ENCODE measurements at regions not wholly inside any gene's neighbourhood (a gene's known extent, or its start where the extent isn't known, plus 50 kb on each side); places are given as distances from the start of the nearest gene placed in this dataset.
"Not testable (repeated sequence)": the region's sequence is repeated elsewhere in the genome, so short reads cannot be mapped to it uniquely, and the experiment has no call there.

DNA sequence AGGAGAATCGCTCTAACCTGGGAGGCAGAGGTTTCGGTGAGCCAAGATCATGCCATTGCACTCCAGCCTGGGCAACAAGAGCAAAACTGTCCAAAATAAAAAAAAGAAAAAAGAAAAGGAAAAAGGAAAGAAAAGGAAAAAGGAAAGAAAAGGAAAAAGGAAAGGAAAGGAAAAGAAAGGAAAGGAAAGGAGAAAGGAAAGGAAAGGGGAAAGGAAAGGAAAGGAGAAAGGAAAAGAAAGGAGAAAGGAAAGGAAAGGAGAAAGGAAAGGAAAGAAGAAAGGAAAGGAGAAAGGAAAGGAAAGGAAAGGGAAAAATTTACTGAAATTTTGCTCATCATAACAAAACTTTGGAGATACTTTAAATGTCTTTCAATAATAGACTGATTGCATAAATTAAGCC, 391.3 kb upstream of the GYPC start:
- TF ChIP-seq CTCF (IDR thresholded peaks at IDR 0.05; ENCODE audit: control insufficient read depth, extremely low read depth, insufficient read depth): no peak
- DNase-seq (ENCODE audit: low read depth): no peak
- H3K4me3 ChIP-seq (ENCODE audit: low read depth, low read length): no peak overlapping the region

DNA sequence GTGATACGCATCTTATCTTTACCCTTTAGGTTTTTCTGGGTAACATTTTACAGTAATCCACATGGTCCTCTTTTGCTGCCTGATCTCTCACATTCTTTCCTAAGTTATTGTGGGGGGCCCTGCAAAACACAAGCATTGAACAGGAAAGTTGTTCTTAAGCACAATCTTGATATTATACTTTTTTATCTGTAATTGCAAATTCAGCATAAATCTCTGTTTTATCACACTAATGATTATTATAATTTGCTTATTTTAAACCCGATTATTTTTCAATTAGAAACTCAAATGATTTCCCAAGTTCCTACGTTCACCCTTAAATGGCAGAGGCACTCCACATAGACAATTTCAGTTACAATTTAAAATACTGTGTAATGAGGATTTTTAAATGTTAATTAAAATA, 386.0 kb upstream of the GYPC start:
- no peak for DNase-seq (ENCODE audit: low read depth)
- no peak overlapping the region for H3K4me3 ChIP-seq (ENCODE audit: low read depth, low read length)
- TF ChIP-seq CTCF (IDR thresholded peaks at IDR 0.05; ENCODE audit: control insufficient read depth, extremely low read depth, insufficient read depth): no peak

DNA sequence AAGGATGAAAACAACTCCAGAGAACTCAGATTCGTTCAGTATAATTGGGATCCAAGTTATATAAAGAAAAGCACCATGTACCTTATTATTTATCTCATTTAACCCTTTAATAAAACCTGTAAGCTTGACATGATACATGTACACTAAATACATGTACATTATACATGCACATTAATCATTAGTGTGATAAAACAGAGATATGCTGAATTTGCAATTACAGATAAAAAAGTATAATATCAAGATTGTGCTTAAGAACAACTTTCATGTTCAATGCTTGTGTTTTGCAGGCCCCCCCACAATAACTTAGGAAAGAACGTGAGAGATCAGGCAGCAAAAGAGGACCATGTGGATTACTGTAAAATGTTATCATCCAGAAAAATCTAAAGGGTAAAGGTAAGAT, 385.4 kb upstream of the GYPC start:
- no peak overlapping the region for H3K4me3 ChIP-seq (ENCODE audit: low read depth, low read length)
- TF ChIP-seq CTCF (IDR thresholded peaks at IDR 0.05; ENCODE audit: control insufficient read depth, extremely low read depth, insufficient read depth): no peak
- no peak for DNase-seq (ENCODE audit: low read depth)

- no peak overlapping the region for H3K4me3 ChIP-seq (ENCODE audit: low read depth, low read length)
- TF ChIP-seq CTCF (IDR thresholded peaks at IDR 0.05; ENCODE audit: control insufficient read depth, extremely low read depth, insufficient read depth): no peak
- no peak for DNase-seq (ENCODE audit: low read depth)
Measured at GRCh38 chr2:126272401-126272800, 383.6 kb upstream of the GYPC start.

DNA sequence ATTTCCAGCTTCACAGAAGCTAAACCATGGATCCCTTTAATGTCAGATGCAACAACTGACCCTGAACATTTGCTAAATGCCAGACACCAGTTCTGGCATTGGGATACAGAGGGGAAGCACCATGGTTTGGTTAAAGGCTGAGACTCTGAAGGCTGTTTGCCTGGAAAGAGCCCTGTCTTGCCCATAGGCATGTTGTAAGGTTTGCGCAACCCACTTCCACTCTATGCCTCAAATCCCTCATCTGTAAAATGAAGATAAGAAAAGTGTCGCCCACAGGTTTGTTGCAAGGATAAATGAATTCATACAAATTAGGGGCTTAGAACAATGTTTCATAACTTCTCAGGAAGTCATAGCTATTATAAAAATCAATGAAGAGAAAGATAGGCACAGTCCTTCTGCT, 380.9 kb upstream of the GYPC start:
- no peak for DNase-seq (ENCODE audit: low read depth)
- no peak for TF ChIP-seq CTCF (IDR thresholded peaks at IDR 0.05; ENCODE audit: control insufficient read depth, extremely low read depth, insufficient read depth)
- H3K4me3 ChIP-seq (ENCODE audit: low read depth, low read length): no peak overlapping the region

GRCh38 chr2:126276268-126276667, 379.7 kb upstream of the GYPC start:
- DNase-seq (ENCODE audit: low read depth): not testable (repeated sequence)

DNA sequence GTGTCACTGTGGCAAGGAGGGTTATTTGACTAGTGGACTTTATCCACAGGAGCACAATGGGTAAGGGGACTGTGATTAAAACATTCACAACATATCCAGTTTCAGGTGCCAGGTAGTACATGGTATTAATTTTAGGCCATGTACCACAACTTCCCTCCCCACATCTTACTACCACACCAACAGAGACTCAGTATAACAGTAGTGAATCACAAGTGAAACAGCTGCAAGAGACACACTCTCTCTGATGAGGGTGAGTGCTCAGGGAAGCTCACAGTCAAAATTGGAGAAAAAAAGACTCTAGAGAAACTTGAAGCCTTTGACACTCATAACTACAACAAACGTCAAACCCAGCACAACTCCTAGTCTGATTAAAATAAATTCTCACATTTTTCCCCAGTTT, 367.6 kb upstream of the GYPC start:
- no peak for DNase-seq (ENCODE audit: low read depth)
- no peak overlapping the region for H3K4me3 ChIP-seq (ENCODE audit: low read depth, low read length)
- TF ChIP-seq CTCF (IDR thresholded peaks at IDR 0.05; ENCODE audit: control insufficient read depth, extremely low read depth, insufficient read depth): no peak

More at GRCh38 chr2:126276268-126276667, 379.7 kb upstream of the GYPC start:
- H3K4me3 ChIP-seq (ENCODE audit: low read depth, low read length): not testable (repeated sequence)

GRCh38 chr2:126293962-126294361, 362.0 kb upstream of the GYPC start:
- not testable (repeated sequence) for H3K4me3 ChIP-seq (ENCODE audit: low read depth, low read length); DNase-seq (ENCODE audit: low read depth)
